ENCODE measurements at regions not wholly inside any gene's neighbourhood (a gene's known extent, or its start where the extent isn't known, plus 50 kb on each side); places are given as distances from the start of the nearest gene placed in this dataset.
"Not testable (repeated sequence)": the region's sequence is repeated elsewhere in the genome, so short reads cannot be mapped to it uniquely, and the experiment has no call there.

- DNase-seq: no peak
- intact Hi-C loops (cut with DNase I): no loop called here
Measured at GRCh38 chr1:68815632-68816031, 318.8 kb upstream of the DEPDC1 start.

GRCh38 chr1:68817505-68818210, 320.8 kb upstream of the DEPDC1 start:
- intact Hi-C loops (cut with DNase I); DNase-seq: not testable (repeated sequence)

- intact Hi-C loops (cut with DNase I): no loop called here
- peak in 11 of 42 donors; percentile 1 to 50 (median 13) for DNase-seq
Measured at GRCh38 chr1:68819190-68819829, 322.4 kb upstream of the DEPDC1 start.

GRCh38 chr1:68820151-68820550, 323.3 kb upstream of the DEPDC1 start:
- intact Hi-C loops (cut with DNase I): no loop called here
- DNase-seq: no peak

- DNase-seq: no peak
- intact Hi-C loops (cut with DNase I): no loop called here
Measured at GRCh38 chr1:68826836-68827235, 330.0 kb upstream of the DEPDC1 start.

- intact Hi-C loops (cut with DNase I): no loop called here
- DNase-seq: no peak
Measured at GRCh38 chr1:68827261-68827660, 330.4 kb upstream of the DEPDC1 start.

GRCh38 chr1:68828013-68828412, 331.1 kb upstream of the DEPDC1 start:
- DNase-seq: no peak
- intact Hi-C loops (cut with DNase I): no loop called here

- intact Hi-C loops (cut with DNase I): no loop called here
- no peak for DNase-seq
Measured at GRCh38 chr1:68831281-68831680, 334.4 kb upstream of the DEPDC1 start.

GRCh38 chr1:68848017-68848416, 351.1 kb upstream of the DEPDC1 start:
- DNase-seq: no peak
- intact Hi-C loops (cut with DNase I): no loop called here

- intact Hi-C loops (cut with DNase I): no loop called here
- DNase-seq: no peak
Measured at GRCh38 chr1:68868606-68869005, 371.7 kb upstream of the DEPDC1 start.

- no peak for DNase-seq
- intact Hi-C loops (cut with DNase I): no loop called here
Measured at GRCh38 chr1:68873144-68873543, 376.3 kb upstream of the DEPDC1 start.

GRCh38 chr1:68881330-68882194, 384.7 kb upstream of the DEPDC1 start:
- intact Hi-C loops (cut with DNase I); DNase-seq: not testable (repeated sequence)

GRCh38 chr1:68889471-68889870, 392.6 kb upstream of the DEPDC1 start:
- intact Hi-C loops (cut with DNase I): no loop called here
- no peak for DNase-seq

- DNase-seq: no peak
- intact Hi-C loops (cut with DNase I): no loop called here
Measured at GRCh38 chr1:68890736-68891135, 393.9 kb upstream of the DEPDC1 start.

- intact Hi-C loops (cut with DNase I): no loop called here
Measured at GRCh38 chr1:68904477-68904876, 407.6 kb upstream of the DEPDC1 start.

GRCh38 chr1:68906431-68906830, 409.5 kb upstream of the DEPDC1 start:
- intact Hi-C loops (cut with DNase I): no loop called here
- DNase-seq: peak in 3 of 42 donors; percentile 14 to 33 (median 27)

More at GRCh38 chr1:68904477-68904876, 407.6 kb upstream of the DEPDC1 start:
- peak in 17 of 42 donors; percentile 9 to 73 (median 33) for DNase-seq

- DNase-seq: no peak
Measured at GRCh38 chr1:68907491-68907890, 410.6 kb upstream of the DEPDC1 start.

GRCh38 chr1:68908316-68908715, 411.4 kb upstream of the DEPDC1 start:
- intact Hi-C loops (cut with DNase I): no loop called here
- no peak for DNase-seq

More at GRCh38 chr1:68907491-68907890, 410.6 kb upstream of the DEPDC1 start:
- intact Hi-C loops (cut with DNase I): no loop called here

- DNase-seq: peak in 22 of 42 donors; percentile 3 to 72 (median 20)
- intact Hi-C loops (cut with DNase I): no loop called here
Measured at GRCh38 chr1:68916221-68916902, 419.5 kb upstream of the DEPDC1 start.
